ENCODE measurements at regions not wholly inside any gene's neighbourhood (a gene's known extent, or its start where the extent isn't known, plus 50 kb on each side); places are given as distances from the start of the nearest gene placed in this dataset.

- DNase-seq (ENCODE audit: low read depth in 2 of 2) = no peak
Measured at GRCh38 chr12:13841358-13841757, 140.0 kb downstream of the GRIN2B start.

GRCh38 chr12:13839365-13840336, 141.8 kb downstream of the GRIN2B start:
- no peak for DNase-seq (ENCODE audit: low read depth in 2 of 2)

GRCh38 chr12:13836099-13836498, 145.3 kb downstream of the GRIN2B start:
- no peak for DNase-seq (ENCODE audit: low read depth in 2 of 2)

GRCh38 chr12:13835652-13836051, 145.8 kb downstream of the GRIN2B start:
- DNase-seq (ENCODE audit: low read depth in 2 of 2) = no peak

- no peak for DNase-seq (ENCODE audit: low read depth in 2 of 2)
Measured at GRCh38 chr12:13834241-13834640, 147.2 kb downstream of the GRIN2B start.

GRCh38 chr12:13817131-13817530, 164.3 kb downstream of the GRIN2B start:
- no peak for DNase-seq (ENCODE audit: low read depth in 2 of 2)

GRCh38 chr12:13816394-13816793, 165.0 kb downstream of the GRIN2B start:
- DNase-seq (ENCODE audit: low read depth in 2 of 2) = no peak

GRCh38 chr12:13812168-13812567, 169.2 kb downstream of the GRIN2B start:
- no peak for DNase-seq (ENCODE audit: low read depth in 2 of 2)

- no peak for DNase-seq (ENCODE audit: low read depth in 2 of 2)
Measured at GRCh38 chr12:13811061-13811460, 170.3 kb downstream of the GRIN2B start.

GRCh38 chr12:13805041-13805440, 176.4 kb downstream of the GRIN2B start:
- DNase-seq (ENCODE audit: low read depth in 2 of 2) = no peak

- DNase-seq (ENCODE audit: low read depth in 2 of 2) = no peak
Measured at GRCh38 chr12:13801543-13801942, 179.9 kb downstream of the GRIN2B start.

- no peak for DNase-seq (ENCODE audit: low read depth in 2 of 2)
Measured at GRCh38 chr12:13799574-13799973, 181.8 kb downstream of the GRIN2B start.

- no peak for DNase-seq (ENCODE audit: low read depth in 2 of 2)
Measured at GRCh38 chr12:13798162-13798561, 183.2 kb downstream of the GRIN2B start.

GRCh38 chr12:13794706-13795105, 186.7 kb downstream of the GRIN2B start:
- DNase-seq (ENCODE audit: low read depth in 2 of 2) = no peak

GRCh38 chr12:13790317-13790716, 191.1 kb downstream of the GRIN2B start:
- no peak for DNase-seq (ENCODE audit: low read depth in 2 of 2)

- DNase-seq (ENCODE audit: low read depth in 2 of 2) = no peak
Measured at GRCh38 chr12:13788626-13789025, 192.8 kb downstream of the GRIN2B start.

- no peak for DNase-seq (ENCODE audit: low read depth in 2 of 2)
Measured at GRCh38 chr12:13786646-13787045, 194.8 kb downstream of the GRIN2B start.

- DNase-seq (ENCODE audit: low read depth in 2 of 2) = no peak
Measured at GRCh38 chr12:13784504-13784903, 196.9 kb downstream of the GRIN2B start.

GRCh38 chr12:13780453-13780852, 200.9 kb downstream of the GRIN2B start:
- no peak for DNase-seq (ENCODE audit: low read depth in 2 of 2)

GRCh38 chr12:13777374-13777773, 204.0 kb downstream of the GRIN2B start:
- no peak for DNase-seq (ENCODE audit: low read depth in 2 of 2)

GRCh38 chr12:13772264-13772663, 209.1 kb downstream of the GRIN2B start:
- no peak for DNase-seq (ENCODE audit: low read depth in 2 of 2)

- DNase-seq (ENCODE audit: low read depth in 2 of 2) = no peak
Measured at GRCh38 chr12:13770576-13770975, 210.8 kb downstream of the GRIN2B start.

GRCh38 chr12:13769966-13770365, 211.4 kb downstream of the GRIN2B start:
- no peak for DNase-seq (ENCODE audit: low read depth in 2 of 2)

GRCh38 chr12:13769273-13769672, 212.1 kb downstream of the GRIN2B start:
- no peak for DNase-seq (ENCODE audit: low read depth in 2 of 2)

Data from stimulated activated CD8-positive, alpha-beta memory T cell treated with anti-CD3 and anti-CD28 coated beads, Interleukin-2, amount 100 ng/mL, for 48 hours (primary cell).